MM.1S (cell line): ENCODE measurements at regions not wholly inside any gene's neighbourhood (a gene's known extent, or its start where the extent isn't known, plus 50 kb on each side); places are given as distances from the start of the nearest gene placed in this dataset.

ENCODE experiments used
- EZH2 ChIP-seq: fragments of 300-600 bp; sonication (generic); optimal IDR thresholded peaks from 2 replicates; pipeline ENCODE3; 2017; ENCODE audit warnings: low read depth, mild to moderate bottlenecking, antibody characterized with exemption, low read length, mixed read lengths
- EZH2phosphoT487 ChIP-seq: fragments of 300-600 bp; sonication (generic); IDR thresholded peaks from 2 replicates; pipeline ENCODE4 v1.6.1; 2018; ENCODE audit warnings: antibody characterized with exemption, low read length
- TF ChIP-seq, protein P1 (sequence below): fragments of 300-600 bp; sonication (generic); IDR thresholded peaks from 2 replicates; pipeline ENCODE4 v1.5.1; 2016; ENCODE audit warnings: antibody characterized with exemption, low read length, mixed read lengths

- TF ChIP-seq, protein P1, sequence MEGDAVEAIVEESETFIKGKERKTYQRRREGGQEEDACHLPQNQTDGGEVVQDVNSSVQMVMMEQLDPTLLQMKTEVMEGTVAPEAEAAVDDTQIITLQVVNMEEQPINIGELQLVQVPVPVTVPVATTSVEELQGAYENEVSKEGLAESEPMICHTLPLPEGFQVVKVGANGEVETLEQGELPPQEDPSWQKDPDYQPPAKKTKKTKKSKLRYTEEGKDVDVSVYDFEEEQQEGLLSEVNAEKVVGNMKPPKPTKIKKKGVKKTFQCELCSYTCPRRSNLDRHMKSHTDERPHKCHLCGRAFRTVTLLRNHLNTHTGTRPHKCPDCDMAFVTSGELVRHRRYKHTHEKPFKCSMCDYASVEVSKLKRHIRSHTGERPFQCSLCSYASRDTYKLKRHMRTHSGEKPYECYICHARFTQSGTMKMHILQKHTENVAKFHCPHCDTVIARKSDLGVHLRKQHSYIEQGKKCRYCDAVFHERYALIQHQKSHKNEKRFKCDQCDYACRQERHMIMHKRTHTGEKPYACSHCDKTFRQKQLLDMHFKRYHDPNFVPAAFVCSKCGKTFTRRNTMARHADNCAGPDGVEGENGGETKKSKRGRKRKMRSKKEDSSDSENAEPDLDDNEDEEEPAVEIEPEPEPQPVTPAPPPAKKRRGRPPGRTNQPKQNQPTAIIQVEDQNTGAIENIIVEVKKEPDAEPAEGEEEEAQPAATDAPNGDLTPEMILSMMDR, result no peak
- no peak for TF ChIP-seq EZH2
- no peak for TF ChIP-seq EZH2phosphoT487
Measured at GRCh38 chr4:17275836-17276235, 236.1 kb downstream of the QDPR start.
